HG03103 (cell line): ENCODE measurements at regions not wholly inside any gene's neighbourhood (a gene's known extent, or its start where the extent isn't known, plus 50 kb on each side); places are given as distances from the start of the nearest gene placed in this dataset.

ENCODE experiments used
- ATAC-seq: cut with Tn5 transposase; IDR thresholded peaks from one replicate; pipeline ENCODE4 v1.9.1; 2021; ENCODE audit warnings: low read depth; ENCODE audit not compliant: unreplicated experiment

DNA sequence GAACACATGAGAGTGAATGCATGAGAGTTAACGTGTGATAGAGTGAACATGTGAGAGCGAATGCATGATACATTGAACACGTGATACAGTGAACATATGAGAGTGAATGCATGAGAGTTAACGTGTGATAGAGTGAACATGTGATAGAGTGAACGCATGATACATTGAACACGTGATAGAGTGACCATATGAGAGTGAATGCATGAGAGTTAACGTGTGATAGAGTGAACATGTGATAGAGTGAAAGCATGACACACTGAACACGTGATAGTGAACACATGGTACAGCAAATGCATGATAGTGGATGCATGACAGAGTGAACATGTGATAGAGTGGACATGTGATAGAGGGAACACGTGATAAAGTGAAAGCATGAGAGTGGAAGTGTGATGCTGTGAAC, 517.9 kb downstream of the EIPR1 start:
- ATAC-seq: no peak

DNA sequence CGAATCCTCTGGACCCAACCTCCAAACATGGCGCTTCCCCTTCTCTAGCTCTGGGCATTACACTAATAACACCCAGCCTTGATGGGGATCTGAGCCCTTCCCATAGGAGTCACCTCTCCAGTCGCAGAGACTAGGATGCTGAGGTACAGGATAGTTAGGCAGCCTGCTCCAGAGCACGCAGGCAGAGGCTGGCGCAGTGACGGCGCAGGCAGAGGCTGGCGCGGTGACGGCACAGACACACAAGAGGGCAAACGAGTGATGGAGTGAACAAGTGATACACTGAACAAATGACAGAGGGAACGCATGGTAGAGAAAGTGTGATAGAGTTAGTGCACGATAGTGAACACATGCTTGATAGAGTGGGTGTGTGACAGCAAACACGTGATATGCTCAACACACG, 518.5 kb downstream of the EIPR1 start:
- ATAC-seq: no peak

GRCh38 chr2:2856723-2857415, 520.7 kb downstream of the EIPR1 start:
- ATAC-seq: no peak

GRCh38 chr2:2855297-2855696, 522.3 kb downstream of the EIPR1 start:
- no peak for ATAC-seq

GRCh38 chr2:2853346-2853745, 522.3 kb upstream of the MYT1L start:
- no peak for ATAC-seq

- ATAC-seq: no peak
Measured at GRCh38 chr2:2851806-2852777, 521.0 kb upstream of the MYT1L start.

- ATAC-seq: no peak
Measured at GRCh38 chr2:2851316-2851715, 520.2 kb upstream of the MYT1L start.

DNA sequence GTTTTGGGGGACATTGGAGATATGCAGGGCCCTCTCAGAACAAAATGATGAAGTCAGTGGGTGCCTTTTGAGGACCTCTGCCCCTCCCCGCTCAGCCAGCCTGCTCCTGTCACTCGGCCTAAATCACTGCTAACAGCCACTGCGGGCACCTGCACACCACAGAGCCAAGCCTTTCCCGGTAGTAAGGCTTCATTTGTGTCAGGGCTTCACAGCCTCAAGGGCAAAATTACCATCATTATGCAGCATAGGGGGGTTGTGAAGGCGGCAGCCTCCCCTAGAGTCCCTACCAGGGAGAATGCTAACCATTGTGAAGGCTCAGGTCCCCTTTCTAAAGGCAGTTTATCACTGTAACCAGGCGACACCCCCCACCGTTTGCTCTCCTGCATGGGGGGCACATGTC, 519.8 kb upstream of the MYT1L start:
- ATAC-seq: no peak

DNA sequence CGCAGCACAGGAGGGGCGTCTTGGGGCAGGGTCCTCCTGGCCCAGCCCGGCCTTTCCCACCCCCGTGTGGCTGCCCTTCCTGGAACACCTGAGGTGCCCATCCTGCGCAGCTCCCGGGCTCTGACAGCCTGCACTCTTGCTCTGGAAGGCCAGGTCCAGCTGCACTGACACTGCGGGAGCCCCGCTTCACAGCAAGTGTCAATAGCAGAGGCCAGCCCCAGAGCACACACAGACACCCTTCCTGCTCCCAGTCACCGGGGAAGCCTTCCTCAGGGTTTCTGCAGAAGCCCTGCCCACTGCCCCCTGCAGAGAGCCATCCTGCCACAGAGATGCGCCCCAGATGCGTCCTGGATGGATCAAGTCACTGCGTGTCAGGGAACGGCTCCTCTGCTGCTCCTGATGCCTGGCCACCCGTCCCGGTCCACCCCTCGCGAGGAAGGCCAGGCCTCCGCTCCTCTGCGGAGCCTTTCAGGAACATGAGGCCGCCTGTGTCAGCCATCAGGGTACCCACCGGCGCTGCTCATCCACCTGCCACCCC, 519.2 kb upstream of the MYT1L start:
- ATAC-seq: no peak

GRCh38 chr2:2849464-2850217, 518.6 kb upstream of the MYT1L start:
- ATAC-seq: no peak

DNA sequence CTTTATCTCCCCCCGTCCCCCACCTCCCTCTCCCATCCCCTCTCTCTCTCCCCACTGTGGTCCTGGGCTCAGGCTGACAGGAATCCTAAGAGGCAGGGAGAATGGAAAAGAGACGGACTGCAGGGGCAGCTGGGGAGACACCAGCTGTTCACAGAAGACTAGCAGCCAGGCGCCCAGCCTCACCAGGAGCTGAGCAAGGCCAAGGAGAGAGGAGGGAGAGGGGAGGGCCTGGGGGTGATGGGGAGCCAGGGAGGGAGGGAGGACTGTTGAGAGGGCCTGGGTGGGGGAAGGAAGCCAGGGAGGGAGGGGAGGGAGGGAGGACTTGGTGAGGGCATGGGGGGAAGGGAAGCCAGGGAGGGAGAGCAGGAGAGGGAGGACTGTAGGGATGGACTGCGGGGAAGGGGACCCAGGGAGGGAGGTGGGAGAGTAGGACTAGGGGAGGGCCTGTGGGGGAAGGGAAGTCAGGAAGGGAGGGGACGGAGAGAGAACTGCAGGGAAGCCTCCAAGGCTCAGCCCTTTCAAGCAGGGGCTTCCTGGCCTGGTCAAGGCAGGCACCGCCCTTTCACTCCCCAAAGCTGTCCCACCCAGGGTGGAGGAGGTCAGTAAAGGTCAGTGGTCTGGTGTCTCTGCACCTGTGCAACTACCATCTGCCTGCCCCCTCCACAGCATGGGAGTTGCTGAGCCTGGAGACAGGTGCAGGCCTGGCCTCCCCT, 517.7 kb upstream of the MYT1L start:
- no peak for ATAC-seq

DNA sequence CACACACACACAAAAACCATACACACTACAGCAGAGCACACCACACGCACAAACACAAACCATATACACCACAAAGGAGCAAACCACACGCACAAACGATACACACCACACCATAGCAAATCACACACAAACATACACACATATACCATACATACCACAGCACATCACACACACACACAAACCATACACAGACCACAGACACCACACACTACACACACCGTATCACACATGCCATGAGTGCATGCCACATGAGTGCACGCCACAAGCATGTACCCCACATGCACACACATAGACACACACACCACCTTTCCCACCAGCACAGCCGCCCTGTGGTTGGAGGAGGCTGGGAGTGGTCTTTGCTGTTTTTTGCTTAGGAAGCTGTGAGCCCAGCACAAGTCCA, 517.1 kb upstream of the MYT1L start:
- ATAC-seq: no peak

GRCh38 chr2:2847209-2847676, 516.2 kb upstream of the MYT1L start:
- no peak for ATAC-seq

- ATAC-seq: no peak
Measured at GRCh38 chr2:2846332-2847208, 515.5 kb upstream of the MYT1L start.

DNA sequence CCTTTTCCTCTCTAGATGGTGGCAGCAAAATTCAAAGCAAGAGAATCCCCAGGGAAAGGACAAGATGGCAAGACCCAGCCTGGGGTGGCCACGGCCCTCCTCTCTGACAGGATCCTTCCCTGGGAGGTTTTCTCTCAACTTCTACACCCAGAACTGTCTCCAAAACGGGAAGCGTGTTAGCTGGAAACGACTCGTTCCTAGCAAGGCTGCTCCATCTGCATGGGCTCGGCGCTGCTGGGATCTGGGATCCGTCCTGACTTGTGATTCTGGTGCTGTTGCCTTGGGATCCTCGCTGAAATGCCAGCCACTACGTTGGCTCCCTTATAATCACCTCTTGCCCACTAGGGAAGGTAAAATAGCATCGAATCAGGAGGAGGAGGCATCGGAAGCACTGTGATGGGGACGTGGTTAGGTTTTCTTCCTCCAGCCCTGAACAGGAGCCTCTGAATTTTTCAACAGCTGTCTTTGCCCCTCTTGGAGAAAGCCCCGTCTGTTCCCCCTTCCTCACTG, 514.8 kb upstream of the MYT1L start:
- ATAC-seq: no peak

- no peak for ATAC-seq
Measured at GRCh38 chr2:2845267-2845666, 514.2 kb upstream of the MYT1L start.

DNA sequence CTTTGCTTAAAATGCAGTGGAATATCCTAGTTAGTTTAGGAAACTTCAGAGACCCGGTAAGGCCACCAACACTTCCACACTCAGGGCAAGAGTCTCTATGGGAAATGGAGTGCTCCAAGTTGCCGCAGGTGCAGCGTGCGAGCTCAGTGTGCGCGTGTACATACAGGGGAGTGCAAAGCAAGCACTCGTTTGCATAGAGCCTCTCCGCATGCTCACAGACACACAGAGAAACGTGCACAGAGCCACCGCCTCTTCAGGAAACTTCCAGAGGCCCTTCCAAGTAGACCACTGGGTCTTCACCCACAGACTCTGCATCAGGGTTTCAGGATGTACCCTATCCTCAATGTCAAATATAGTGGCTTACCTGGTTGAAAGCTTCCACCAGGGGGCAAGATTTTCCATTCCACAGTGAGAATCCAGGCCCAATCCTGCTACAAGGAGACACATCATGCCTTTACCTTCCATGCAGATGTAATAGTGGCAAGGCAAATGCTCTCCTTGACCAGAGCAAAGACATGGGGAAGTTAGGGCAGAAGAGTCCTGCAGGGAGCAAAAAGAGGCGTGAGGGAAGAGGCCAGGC, 513.0 kb upstream of the MYT1L start:
- no peak for ATAC-seq

DNA sequence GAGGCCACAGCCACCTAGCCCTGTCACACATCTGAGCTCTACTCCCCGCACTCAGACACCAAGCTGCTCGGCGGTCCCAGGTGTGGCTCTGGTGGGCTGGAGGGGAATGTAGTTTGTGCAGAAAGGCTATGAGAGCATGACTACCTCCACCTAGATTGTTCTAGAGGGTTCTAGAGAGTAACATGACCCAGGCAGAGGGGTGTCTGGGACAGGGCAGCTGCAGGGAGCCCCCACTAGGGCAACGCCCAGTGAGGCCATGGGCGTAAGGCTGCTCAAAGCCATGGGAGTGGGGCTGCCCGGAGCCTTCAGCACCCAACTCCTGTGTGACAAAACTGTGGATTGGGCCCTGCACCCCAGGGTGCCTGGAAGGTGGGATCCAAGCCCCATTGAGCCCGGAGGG, 511.4 kb upstream of the MYT1L start:
- no peak for ATAC-seq
